ENCODE measurements at regions not wholly inside any gene's neighbourhood (a gene's known extent, or its start where the extent isn't known, plus 50 kb on each side); places are given as distances from the start of the nearest gene placed in this dataset.
A peak's percentile ranks its signal among the peaks of the same experiment; 100 is the strongest.

GRCh38 chr1:228937851-228938536, 202.7 kb downstream of the RHOU start (continued):
- TF ChIP-seq PRDM10 (CRISPR knock-in tag; IDR thresholded peaks at IDR 0.05; ENCODE audit: low read depth) (no peak), TEAD3 (CRISPR knock-in tag; optimal IDR thresholded peaks at IDR 0.05; ENCODE audit: borderline replicate concordance) (peak; percentile 21), ZNF451 (CRISPR knock-in tag; IDR thresholded peaks at IDR 0.05) (no peak), ZMYM3 (CRISPR knock-in tag; IDR thresholded peaks at IDR 0.05) (peak; percentile 45; the same call in 1 of the 2 replicates), ZNF333 (CRISPR knock-in tag; IDR thresholded peaks at IDR 0.05; ENCODE audit: borderline replicate concordance) (no peak), HMGXB3 (CRISPR knock-in tag; IDR thresholded peaks at IDR 0.05; ENCODE audit: borderline replicate concordance) (no peak), FOXA3 (CRISPR knock-in tag; IDR thresholded peaks at IDR 0.05) (no peak), MEIS2 (CRISPR knock-in tag; IDR thresholded peaks at IDR 0.05) (no peak), ZNF326 (CRISPR knock-in tag; IDR thresholded peaks at IDR 0.05; ENCODE audit: borderline replicate concordance) (no peak), FIP1L1 (IDR thresholded peaks at IDR 0.05; ENCODE audit: borderline replicate concordance, insufficient read depth, low read depth, low read length) (no peak), HBP1 (CRISPR knock-in tag; IDR thresholded peaks at IDR 0.05; ENCODE audit: low read depth) (no peak), RBFOX2 (IDR thresholded peaks at IDR 0.05; ENCODE audit: low read depth, low read length) (no peak), ZNF816 (CRISPR knock-in tag; IDR thresholded peaks at IDR 0.05; ENCODE audit: borderline replicate concordance) (no peak), ZNF652 (CRISPR knock-in tag; IDR thresholded peaks at IDR 0.05; ENCODE audit: borderline replicate concordance, low read depth) (no peak), ZNF777 (CRISPR knock-in tag; IDR thresholded peaks at IDR 0.05) (no peak), KAT7 (CRISPR knock-in tag; IDR thresholded peaks at IDR 0.05; ENCODE audit: borderline replicate concordance) (no peak), SIX4 (CRISPR knock-in tag; IDR thresholded peaks at IDR 0.05) (peak; percentile 62), ZNF543 (CRISPR knock-in tag; IDR thresholded peaks at IDR 0.05) (peak; percentile 66; the same call in 1 of the 2 replicates), PITX1 (CRISPR knock-in tag; IDR thresholded peaks at IDR 0.05) (no peak), CEBPG (CRISPR knock-in tag; IDR thresholded peaks at IDR 0.05) (no peak), ZNF619 (CRISPR knock-in tag; IDR thresholded peaks at IDR 0.05) (no peak), KAT8 (CRISPR knock-in tag; IDR thresholded peaks at IDR 0.05) (0 out of 2 replicates have a peak, but pooled peaks have one; percentile 32)

All from HepG2 (cell line).